ENCODE measurements at regions not wholly inside any gene's neighbourhood (a gene's known extent, or its start where the extent isn't known, plus 50 kb on each side); places are given as distances from the start of the nearest gene placed in this dataset.

DNA sequence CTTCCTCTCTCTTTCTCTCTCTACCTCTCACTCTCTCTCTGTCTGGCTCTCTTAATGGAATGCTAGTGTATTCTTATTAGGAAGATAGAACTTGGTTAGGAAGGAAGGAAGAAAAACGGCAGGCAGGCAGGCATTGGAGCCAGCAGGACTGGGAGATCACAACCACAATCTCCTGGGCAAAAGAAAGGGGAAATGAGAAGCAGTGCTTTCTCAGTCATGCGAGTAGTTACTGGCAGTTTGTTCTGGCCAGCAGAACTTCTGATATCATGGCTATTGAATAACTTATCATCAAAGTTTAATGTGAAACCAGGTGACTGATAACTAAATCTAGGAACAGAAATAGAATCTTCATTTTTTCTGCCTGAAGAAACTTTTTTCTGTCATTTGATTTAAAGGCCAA lies 60.9 kb upstream of the PAGE1 start:
- FAIRE-seq (no peak), ATAC-seq (no peak), DNase-seq (no peak)
- H3K9me3 ChIP-seq, result no peaks in the 10 kb centered on the region
- no peaks in the 10 kb centered on the region for H3K4me1 ChIP-seq
- H3K4me3 ChIP-seq, result no peak overlapping the region
- no peaks in the 10 kb centered on the region for H3K36me3 ChIP-seq
- 4 to 16% methylated on average over 2 of the region's 2 CpGs for WGBS, 2 donors
- H3K27me3 ChIP-seq, result peaks cover 0 to 36% (median 8%) of the 10 kb centered on the region in 4 donors
- no peak overlapping the region for H3K27ac ChIP-seq
- TF ChIP-seq, protein P1, sequence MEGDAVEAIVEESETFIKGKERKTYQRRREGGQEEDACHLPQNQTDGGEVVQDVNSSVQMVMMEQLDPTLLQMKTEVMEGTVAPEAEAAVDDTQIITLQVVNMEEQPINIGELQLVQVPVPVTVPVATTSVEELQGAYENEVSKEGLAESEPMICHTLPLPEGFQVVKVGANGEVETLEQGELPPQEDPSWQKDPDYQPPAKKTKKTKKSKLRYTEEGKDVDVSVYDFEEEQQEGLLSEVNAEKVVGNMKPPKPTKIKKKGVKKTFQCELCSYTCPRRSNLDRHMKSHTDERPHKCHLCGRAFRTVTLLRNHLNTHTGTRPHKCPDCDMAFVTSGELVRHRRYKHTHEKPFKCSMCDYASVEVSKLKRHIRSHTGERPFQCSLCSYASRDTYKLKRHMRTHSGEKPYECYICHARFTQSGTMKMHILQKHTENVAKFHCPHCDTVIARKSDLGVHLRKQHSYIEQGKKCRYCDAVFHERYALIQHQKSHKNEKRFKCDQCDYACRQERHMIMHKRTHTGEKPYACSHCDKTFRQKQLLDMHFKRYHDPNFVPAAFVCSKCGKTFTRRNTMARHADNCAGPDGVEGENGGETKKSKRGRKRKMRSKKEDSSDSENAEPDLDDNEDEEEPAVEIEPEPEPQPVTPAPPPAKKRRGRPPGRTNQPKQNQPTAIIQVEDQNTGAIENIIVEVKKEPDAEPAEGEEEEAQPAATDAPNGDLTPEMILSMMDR (IDR thresholded peaks at IDR 0.05), result no peak
- intact Hi-C loops (cut with DNase I), result no loop called here

DNA sequence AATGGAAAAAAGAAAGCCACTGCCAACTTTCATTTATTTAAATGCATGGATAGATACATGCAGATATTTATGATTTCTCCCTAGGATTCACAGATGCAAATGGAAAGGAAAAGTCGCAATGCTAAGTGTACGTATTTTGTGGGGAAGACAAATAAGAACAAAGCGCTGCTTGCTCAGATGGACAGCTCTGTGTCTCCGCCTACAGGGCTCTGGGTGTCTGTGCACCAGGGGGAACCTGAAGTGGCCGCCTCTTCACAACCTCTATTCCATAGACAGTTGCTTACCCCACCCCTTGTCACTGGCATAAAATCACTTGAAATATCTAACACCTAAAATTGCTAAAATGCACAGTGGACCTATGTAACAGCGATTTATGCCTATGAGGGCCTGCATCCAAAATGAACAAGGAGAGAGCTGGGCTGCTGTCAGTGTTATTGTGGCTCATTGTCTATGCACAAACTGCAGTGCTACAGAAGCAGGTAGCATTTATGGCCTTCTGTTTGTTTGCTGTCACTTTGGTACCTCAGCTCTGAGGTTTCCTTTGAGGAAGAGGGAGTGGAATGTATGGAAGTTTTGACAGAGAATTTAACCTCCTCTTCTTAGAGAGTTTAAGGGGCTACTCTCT lies 58.6 kb upstream of the PAGE1 start:
- no peak overlapping the region for H3K27ac ChIP-seq
- DNase-seq (peak in 3 of 6 donors; percentile 6 to 36 (median 24)), FAIRE-seq (peak; percentile 34), ATAC-seq (peak in 3 of 4 donors; percentile 74 to 86 (median 79))
- WGBS, 2 donors, result 8 to 11% methylated on average over 6 of the region's 6 CpGs
- peaks cover 0 to 38% (median 6%) of the 10 kb centered on the region in 4 donors for H3K27me3 ChIP-seq
- no peaks in the 10 kb centered on the region for H3K4me1 ChIP-seq
- no peaks in the 10 kb centered on the region for H3K9me3 ChIP-seq
- intact Hi-C loops (cut with DNase I), result no loop called here
- H3K36me3 ChIP-seq, result no peaks in the 10 kb centered on the region
- H3K4me3 ChIP-seq, result no peak overlapping the region
- TF ChIP-seq, protein P1 (IDR thresholded peaks at IDR 0.05), result peak; percentile 11 to 58 (median 40)

DNA sequence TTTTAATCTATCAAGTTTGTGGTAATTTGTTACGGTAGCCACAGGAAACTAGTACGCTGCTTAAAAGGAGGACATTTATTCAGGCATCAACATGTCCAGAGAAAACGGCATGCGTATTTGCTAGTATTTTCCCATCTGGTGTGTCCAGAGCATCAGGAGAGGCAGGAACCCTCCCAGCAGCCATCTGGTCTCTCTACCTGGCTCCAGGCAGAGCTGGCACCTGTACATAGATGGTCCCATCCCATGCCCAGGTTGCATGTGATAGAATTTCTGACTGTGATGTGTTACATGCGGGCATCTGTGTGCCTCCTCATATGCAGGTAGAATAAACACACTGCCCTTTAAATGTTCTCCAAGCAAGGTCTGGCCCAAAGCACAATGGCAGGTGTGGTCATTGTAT lies 57.9 kb upstream of the PAGE1 start:
- Histone ChIP-seq H3K27ac (no peak overlapping the region), H3K4me1 (no peaks in the 10 kb centered on the region), H3K9me3 (no peaks in the 10 kb centered on the region), H3K27me3 (peaks cover 0 to 36% (median 6%) of the 10 kb centered on the region in 4 donors), H3K36me3 (no peaks in the 10 kb centered on the region), H3K4me3 (no peak overlapping the region)
- ATAC-seq (no peak), DNase-seq (no peak), FAIRE-seq (no peak)
- TF ChIP-seq, protein P1 (IDR thresholded peaks at IDR 0.05), result no peak
- 69 to 71% methylated on average over 5 of the region's 5 CpGs for WGBS, 2 donors
- intact Hi-C loops (cut with DNase I), result no loop called here

DNA sequence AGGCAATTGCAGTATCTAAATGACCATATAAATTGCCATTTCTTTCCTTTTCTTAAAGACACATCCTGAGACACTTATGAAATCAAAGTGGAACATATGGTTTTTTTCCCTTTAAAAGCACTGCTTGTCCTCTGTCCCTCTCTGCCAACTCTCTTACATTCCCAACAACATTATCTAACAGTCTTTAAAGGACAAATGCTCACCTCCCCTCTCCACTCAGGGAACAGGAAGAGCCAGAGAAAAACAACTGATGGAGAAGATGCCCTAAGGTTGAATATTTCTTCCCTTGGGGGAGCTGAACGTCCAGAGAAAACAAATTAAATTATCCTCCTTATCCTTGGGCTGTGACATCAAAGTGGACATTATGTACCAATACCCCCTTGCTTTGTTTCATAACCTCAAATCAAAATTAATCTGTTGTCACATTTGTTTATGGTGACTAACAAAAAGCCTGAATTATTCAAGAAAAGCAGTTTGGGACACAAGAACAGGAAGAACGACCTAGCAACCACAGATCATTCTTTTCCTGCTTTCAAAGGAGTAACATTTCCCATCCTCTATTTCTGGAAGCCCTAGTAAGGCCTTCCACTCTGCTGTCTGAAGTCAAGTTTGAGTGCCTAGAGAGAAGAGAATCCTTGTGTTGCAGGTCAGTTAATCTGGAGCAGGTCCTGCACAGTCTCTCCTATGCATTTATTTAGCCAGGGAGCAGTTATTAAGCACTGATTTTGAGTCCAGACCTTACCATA lies 52.6 kb upstream of the PAGE1 start:
- no peak for DNase-seq
- no peaks in the 10 kb centered on the region for H3K36me3 ChIP-seq
- H3K27me3 ChIP-seq, result peaks cover 0 to 27% (median 3%) of the 10 kb centered on the region in 4 donors
- H3K9me3 ChIP-seq, result no peaks in the 10 kb centered on the region
- H3K4me1 ChIP-seq, result no peaks in the 10 kb centered on the region
- FAIRE-seq, result no peak
- TF ChIP-seq, protein P1 (IDR thresholded peaks at IDR 0.05), result no peak
- no peak for ATAC-seq
- H3K27ac ChIP-seq, result no peak overlapping the region
- WGBS, 2 donors, result 16 to 17% methylated on average over 2 of the region's 2 CpGs
- intact Hi-C loops (cut with DNase I), result no loop called here
- no peak overlapping the region for H3K4me3 ChIP-seq

DNA sequence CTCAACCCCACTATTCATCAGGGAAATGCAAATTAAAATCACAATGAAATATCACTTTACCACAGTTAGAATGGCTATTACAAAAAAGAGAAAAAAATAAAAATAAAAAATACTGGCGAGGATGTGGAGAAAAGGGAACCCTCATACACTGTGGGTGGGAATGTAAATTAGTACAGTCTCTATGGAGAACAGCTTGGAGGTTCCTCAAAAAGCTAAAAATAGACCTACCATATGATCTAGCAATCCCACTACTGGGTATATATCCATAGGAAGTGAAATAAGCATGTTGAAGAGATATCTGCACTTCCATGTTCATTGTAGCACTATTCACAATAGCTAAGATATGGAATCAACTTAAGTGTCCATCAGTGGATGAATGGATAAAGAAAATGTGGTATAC lies 50.5 kb upstream of the PAGE1 start:
- WGBS, 2 donors, result 64 to 90% methylated on average over 1 of the region's 1 CpG
- intact Hi-C loops (cut with DNase I), result no loop called here
- H3K4me1 ChIP-seq, result no peaks in the 10 kb centered on the region
- TF ChIP-seq, protein P1 (IDR thresholded peaks at IDR 0.05), result no peak
- no peak overlapping the region for H3K4me3 ChIP-seq
- ATAC-seq, result no peak
- no peak overlapping the region for H3K27ac ChIP-seq
- peaks cover 0 to 33% (median 3%) of the 10 kb centered on the region in 4 donors for H3K27me3 ChIP-seq
- no peak for DNase-seq
- H3K36me3 ChIP-seq, result no peaks in the 10 kb centered on the region
- no peaks in the 10 kb centered on the region for H3K9me3 ChIP-seq
- no peak for FAIRE-seq
